ENCODE measurements at regions not wholly inside any gene's neighbourhood (a gene's known extent, or its start where the extent isn't known, plus 50 kb on each side); places are given as distances from the start of the nearest gene placed in this dataset.

DNA sequence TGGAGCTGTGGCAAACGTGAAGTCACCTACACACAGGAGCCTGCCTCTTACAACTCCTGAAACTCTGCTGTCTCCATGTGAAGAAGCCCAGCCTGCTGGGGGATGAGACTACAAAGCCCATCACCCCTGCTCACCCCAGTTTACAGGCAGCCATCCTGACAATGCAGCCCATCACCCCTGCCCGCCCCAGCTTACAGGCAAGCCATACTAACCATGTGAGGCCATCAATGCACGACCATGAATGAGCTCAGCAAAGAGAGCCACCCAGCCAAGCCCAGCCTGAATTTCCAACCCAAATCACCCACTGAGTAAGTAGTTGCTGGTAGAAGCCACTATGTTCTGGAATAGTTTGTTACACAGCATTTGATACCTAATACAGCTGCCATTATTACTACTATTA is 185.4 kb upstream of the NSMCE3 start:
- no peak for DNase-seq (ENCODE audit: low read depth)

DNA sequence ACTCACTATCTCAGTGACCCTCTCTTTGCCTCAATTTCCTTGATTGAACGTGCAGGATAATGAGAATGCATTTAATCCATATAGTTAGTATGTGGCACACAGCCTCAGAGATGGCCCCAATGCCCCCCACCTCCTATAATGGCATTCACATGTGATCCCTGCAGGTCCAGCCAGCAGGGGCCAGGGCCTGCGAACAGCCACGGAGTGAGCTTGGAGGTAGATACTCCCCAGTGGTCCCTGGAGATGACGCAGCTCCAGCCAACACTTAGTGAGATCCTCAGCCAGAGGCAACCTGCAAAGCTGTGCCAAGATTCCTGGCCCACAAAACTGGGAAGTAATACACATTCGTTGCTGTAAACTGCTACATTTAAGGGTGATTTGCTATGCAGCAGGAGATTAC is 184.9 kb upstream of the NSMCE3 start:
- DNase-seq (ENCODE audit: low read depth) = no peak

DNA sequence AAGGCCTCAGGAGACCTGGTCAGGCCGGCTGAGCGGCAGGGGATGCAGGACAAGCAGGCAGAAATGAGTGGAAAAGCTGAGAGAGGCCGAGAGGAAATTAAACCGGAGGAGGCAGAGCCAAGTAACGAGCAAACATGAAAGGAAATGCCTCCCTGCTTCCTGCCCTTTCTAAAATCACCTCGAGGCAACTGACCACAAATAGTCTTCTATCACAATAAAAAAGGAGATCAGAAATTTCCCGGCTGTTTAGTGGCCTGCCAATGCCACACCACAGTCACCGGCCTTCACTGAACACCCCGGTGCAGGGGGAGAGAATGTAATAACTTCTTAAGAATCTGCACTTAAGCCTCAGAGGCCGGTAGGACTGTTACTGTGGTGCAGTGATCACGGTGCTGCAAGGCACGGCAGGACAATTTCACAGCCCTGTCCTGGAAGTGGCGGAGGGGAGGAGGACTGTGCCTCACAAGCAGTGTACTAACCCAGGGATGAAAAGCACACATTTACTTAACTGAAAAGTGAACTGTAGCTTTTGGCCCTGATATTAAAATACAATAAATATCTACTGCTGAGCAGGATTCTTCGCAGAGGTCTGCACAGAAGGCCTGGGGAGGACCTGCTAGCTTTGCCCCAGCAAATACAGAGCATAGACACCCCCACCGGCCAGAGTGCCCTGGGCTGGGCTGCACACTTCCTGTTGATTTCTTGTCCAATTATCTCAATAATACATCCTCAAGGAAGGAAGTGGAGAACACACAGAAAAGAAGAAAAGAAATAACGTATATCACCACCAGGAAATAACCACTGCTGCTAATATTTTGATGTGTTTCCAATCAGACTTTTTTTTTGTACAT is 183.5 kb upstream of the NSMCE3 start:
- no peak for DNase-seq (ENCODE audit: low read depth)

GRCh38 chr15:29451201-29451781 is 181.7 kb upstream of the NSMCE3 start:
- DNase-seq (ENCODE audit: low read depth) = no peak

DNA sequence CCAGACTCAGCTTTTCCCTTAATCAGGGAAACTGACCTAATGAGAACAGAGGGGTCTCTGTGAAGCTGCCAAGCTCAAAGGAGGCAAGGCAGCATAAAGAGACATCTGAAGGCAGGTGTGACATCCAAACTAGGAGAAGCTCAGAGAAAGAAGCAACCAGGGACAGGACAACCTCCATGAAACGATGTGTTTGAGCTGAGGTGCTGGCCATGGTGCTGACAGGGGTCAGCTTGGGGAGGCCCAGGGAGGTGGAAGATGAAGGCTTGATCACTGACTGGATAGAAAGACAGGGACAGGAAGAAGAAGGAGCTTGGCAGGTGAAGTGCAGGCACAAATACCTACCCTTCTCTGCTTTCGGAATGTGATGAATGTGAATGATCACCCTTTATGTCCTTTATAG is 179.5 kb upstream of the NSMCE3 start:
- DNase-seq (ENCODE audit: low read depth) = no peak

- DNase-seq (ENCODE audit: low read depth) = no peak
Measured at GRCh38 chr15:29448320-29448719, 178.7 kb upstream of the NSMCE3 start.

- DNase-seq (ENCODE audit: low read depth) = no peak
Measured at GRCh38 chr15:29446480-29446879, 176.9 kb upstream of the NSMCE3 start.

DNA sequence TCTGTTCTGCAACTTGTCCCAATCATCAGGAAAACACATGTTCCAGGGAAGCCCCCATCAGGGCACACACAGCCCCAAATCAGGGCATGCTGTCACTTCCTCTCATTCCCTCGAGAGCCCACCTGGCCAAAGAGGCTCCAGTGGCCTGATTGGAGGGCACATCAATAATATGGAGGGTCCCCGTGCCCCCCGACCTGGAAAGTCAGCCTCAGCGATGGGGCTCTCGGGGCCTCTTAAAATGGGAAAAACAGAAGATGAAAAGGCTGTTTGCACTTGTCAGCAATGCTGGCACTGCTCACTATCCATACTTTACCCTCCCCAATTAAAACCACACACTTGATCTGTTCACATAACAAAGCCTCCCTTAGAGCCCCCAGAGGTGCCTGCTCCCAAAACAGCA is 172.9 kb upstream of the NSMCE3 start:
- no peak for DNase-seq (ENCODE audit: low read depth)

GRCh38 chr15:29440541-29440940 is 170.9 kb upstream of the NSMCE3 start:
- DNase-seq (ENCODE audit: low read depth) = no peak

DNA sequence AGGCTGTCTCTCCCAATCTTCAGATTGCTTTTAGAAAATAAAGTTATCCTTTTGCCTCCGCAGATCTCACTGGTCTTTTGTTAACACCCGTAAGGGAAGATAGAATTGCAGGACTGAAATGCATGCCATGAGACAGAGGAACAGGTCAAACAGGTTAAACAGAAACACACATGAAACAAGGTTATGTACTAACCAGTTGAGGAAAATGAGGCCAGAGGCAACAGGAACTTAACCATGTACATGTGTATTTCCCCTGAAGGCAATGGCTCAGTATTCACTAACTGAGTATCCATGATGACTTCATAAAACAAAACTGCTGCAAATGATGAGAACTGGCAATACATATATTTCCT is 169.1 kb upstream of the NSMCE3 start:
- no peak for DNase-seq (ENCODE audit: low read depth)

GRCh38 chr15:29437888-29438702 is 168.5 kb upstream of the NSMCE3 start:
- DNase-seq (ENCODE audit: low read depth) = no peak

GRCh38 chr15:29435811-29436210 is 166.2 kb upstream of the NSMCE3 start:
- no peak for DNase-seq (ENCODE audit: low read depth)

DNA sequence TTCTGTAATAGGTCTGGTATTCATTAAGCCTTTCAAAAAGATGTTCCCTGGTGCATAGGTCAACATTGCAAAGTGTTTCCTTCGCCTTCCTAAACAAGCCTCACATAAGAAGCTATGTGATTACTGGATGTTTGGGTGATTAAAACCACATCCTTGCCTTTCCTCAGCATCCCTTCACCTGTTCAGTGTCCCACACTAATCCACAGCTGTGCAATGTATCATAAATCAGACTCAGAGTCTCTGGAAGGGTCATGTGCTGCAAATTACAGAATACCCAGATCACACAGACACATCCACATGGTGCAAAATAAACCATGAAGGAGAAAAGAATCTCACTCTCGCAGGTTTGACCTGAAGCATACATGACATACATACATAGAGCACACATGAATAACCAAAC is 164.7 kb upstream of the NSMCE3 start:
- no peak for DNase-seq (ENCODE audit: low read depth)

DNA sequence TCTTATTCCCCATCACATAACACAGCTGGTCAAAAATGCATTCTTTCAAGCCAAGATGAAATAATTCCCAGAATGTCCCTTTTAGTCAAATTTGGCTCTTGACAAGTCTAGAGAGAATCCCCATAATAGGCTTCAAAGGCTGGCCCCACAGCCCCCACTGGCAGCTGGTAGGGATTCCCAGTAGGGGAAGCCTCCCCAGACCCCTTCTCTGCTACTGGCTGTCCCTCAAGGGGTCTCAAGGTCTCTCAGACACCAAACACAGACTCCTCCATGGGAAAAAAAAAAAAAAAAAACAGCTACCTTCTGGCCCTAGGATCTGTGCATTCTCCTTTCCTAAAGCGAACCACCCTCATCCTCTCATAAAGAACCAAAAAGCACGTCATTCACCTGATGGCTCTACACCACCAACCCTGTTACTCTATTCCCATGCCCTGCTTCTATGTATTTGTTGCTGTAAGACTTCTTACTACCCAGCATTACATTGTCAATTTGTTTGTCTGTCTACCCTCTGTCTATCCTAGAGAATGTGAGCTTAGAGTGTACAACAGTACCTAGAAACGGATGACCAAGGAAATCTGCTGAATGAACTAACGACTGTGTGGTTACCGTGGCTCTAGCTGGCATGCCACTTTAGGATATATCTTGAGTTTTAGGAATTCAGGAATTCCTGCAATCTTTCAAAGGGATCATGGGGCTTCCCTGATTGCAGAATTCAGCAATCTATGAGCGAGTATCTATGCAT is 164.1 kb upstream of the NSMCE3 start:
- no peak for DNase-seq (ENCODE audit: low read depth)

- no peak for DNase-seq (ENCODE audit: low read depth)
Measured at GRCh38 chr15:29433050-29433318, 163.4 kb upstream of the NSMCE3 start.

DNA sequence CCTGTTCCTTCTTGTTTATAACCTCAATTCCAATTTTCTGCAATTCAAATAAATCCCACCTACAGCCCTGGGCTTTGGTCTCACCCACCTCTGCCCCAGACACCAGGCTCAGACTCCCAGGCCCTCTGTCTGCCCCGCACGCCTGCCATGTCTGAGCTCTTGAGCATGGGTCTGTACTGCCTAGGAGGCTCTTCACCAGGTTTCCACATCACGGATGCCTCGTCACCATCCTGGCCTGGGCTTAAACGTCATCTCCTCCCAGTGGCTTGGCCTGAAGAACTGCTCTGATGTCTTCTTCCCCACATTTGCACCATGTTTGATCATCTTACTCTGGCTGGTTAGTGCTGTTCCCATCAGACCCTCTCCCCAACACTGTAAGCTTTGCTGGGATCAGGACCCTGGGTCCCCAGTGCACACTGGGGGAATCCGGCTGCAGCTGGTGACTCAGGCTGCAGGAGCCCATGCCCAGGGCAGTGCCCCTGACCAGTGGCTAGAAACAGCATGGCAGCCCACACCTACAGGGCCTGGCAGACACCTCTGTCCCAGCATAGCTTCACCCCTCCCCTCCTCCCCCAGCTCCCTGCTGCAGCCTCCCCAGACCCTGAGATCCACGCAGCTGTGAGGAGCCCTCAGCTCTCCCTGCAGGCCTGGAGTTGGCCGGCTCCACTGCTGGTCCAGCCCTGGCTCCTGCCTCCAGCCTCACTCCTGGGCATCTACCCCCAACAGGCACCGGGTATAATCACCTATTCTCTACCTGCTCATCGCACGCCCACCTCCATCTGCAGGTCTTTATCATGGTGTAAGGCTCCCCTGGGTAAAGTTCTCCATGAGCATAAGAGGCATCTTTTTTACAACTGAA is 162.8 kb upstream of the NSMCE3 start:
- DNase-seq (ENCODE audit: low read depth) = no peak

GRCh38 chr15:29430831-29431230 is 161.2 kb upstream of the NSMCE3 start:
- DNase-seq (ENCODE audit: low read depth) = no peak

GRCh38 chr15:29430124-29430523 is 160.5 kb upstream of the NSMCE3 start:
- DNase-seq (ENCODE audit: low read depth) = no peak

GRCh38 chr15:29429584-29429983 is 160.0 kb upstream of the NSMCE3 start:
- no peak for DNase-seq (ENCODE audit: low read depth)

- DNase-seq (ENCODE audit: low read depth) = no peak
Measured at GRCh38 chr15:29428925-29429573, 159.4 kb upstream of the NSMCE3 start.

- DNase-seq (ENCODE audit: low read depth) = no peak
Measured at GRCh38 chr15:29425864-29426263, 156.2 kb upstream of the NSMCE3 start.

All from GM04503 (cell line).